Renal cortical epithelial cell (primary cell): ENCODE measurements at regions not wholly inside any gene's neighbourhood (a gene's known extent, or its start where the extent isn't known, plus 50 kb on each side); places are given as distances from the start of the nearest gene placed in this dataset.
"Not testable (repeated sequence)": the region's sequence is repeated elsewhere in the genome, so short reads cannot be mapped to it uniquely, and the experiment has no call there.

Source experiments
- DNase-seq: peaks from one replicate; pipeline ENCODE4 v3.0.0-alpha.2; 2011; ENCODE audit warnings: low read depth

- DNase-seq: no peak
Measured at GRCh38 chr9:109597496-109597895, 99.4 kb upstream of the PTPN3 start.

GRCh38 chr9:109599131-109599530, 101.0 kb upstream of the PTPN3 start:
- peak; percentile 39 for DNase-seq

- DNase-seq: no peak
Measured at GRCh38 chr9:109599711-109600110, 101.6 kb upstream of the PTPN3 start.

- DNase-seq: peak; percentile 85
Measured at GRCh38 chr9:109600142-109600541, 102.0 kb upstream of the PTPN3 start.

GRCh38 chr9:109601181-109601580, 103.1 kb upstream of the PTPN3 start:
- no peak for DNase-seq

- DNase-seq: peak; percentile 89
Measured at GRCh38 chr9:109602987-109603386, 104.9 kb upstream of the PTPN3 start.

GRCh38 chr9:109604131-109604530, 106.0 kb upstream of the PTPN3 start:
- peak; percentile 15 for DNase-seq

GRCh38 chr9:109604781-109605180, 106.7 kb upstream of the PTPN3 start:
- DNase-seq: no peak

GRCh38 chr9:109609060-109609459, 111.0 kb upstream of the PTPN3 start:
- no peak for DNase-seq

GRCh38 chr9:109616571-109617120, 118.5 kb upstream of the PTPN3 start:
- no peak for DNase-seq

GRCh38 chr9:109619310-109619709, 121.2 kb upstream of the PTPN3 start:
- no peak for DNase-seq

- DNase-seq: no peak
Measured at GRCh38 chr9:109624143-109624542, 126.0 kb upstream of the PTPN3 start.

- no peak for DNase-seq
Measured at GRCh38 chr9:109624896-109625295, 126.8 kb upstream of the PTPN3 start.

GRCh38 chr9:109627042-109627441, 128.9 kb upstream of the PTPN3 start:
- no peak for DNase-seq

- no peak for DNase-seq
Measured at GRCh38 chr9:109629615-109630014, 131.5 kb upstream of the PTPN3 start.

GRCh38 chr9:109632817-109633216, 134.7 kb upstream of the PTPN3 start:
- no peak for DNase-seq

GRCh38 chr9:109639674-109640579, 140.1 kb upstream of the PALM2AKAP2 start:
- DNase-seq: peak; percentile 79

- DNase-seq: no peak
Measured at GRCh38 chr9:109640580-109641371, 139.2 kb upstream of the PALM2AKAP2 start.

GRCh38 chr9:109641372-109641659, 138.7 kb upstream of the PALM2AKAP2 start:
- no peak for DNase-seq

GRCh38 chr9:109652112-109652511, 127.9 kb upstream of the PALM2AKAP2 start:
- peak; percentile 58 for DNase-seq

GRCh38 chr9:109652971-109653370, 127.0 kb upstream of the PALM2AKAP2 start:
- DNase-seq: peak; percentile 52

- no peak for DNase-seq
Measured at GRCh38 chr9:109653470-109653869, 126.5 kb upstream of the PALM2AKAP2 start.

- DNase-seq: not testable (repeated sequence)
Measured at GRCh38 chr9:109663978-109664377, 116.0 kb upstream of the PALM2AKAP2 start.
